BJ (cell line): ENCODE measurements at regions not wholly inside any gene's neighbourhood (a gene's known extent, or its start where the extent isn't known, plus 50 kb on each side); places are given as distances from the start of the nearest gene placed in this dataset.

ENCODE experiments used
- CTCF ChIA-PET: fragments of 350-600 bp; formaldehyde crosslinking; extraction: SDS; loops from one replicate; lab custom pipeline; 2021; ENCODE audit warnings: antibody characterized with exemption, inconsistent platforms; lab: Yijun Ruan, JAX
- POLR2A ChIA-PET: fragments of 300-600 bp; sonication (Branson Sonifier 250); formaldehyde crosslinking; extraction: SDS; loops from one replicate; lab custom pipeline; 2021; ENCODE audit warnings: antibody characterized with exemption; lab: Charles Lee
- DNase-seq: peaks from one replicate; pipeline ENCODE4 v3.0.0-alpha.2; 2011; ENCODE audit warnings: low read depth
- H3K27me3 ChIP-seq: 2 replicates; pipeline ENCODE4 v1.6.0; 2011; ENCODE audit warnings: low read length; ENCODE audit not compliant: control insufficient read depth, insufficient read depth
- H3K36me3 ChIP-seq: 2 replicates; pipeline ENCODE4 v1.5.1; 2011; ENCODE audit warnings: low read length; ENCODE audit not compliant: control insufficient read depth, insufficient read depth
- H3K4me3 ChIP-seq: 2 replicates; pipeline ENCODE4 v1.5.1; 2011; ENCODE audit warnings: low read depth, mild to moderate bottlenecking, control low read depth, low read length
- TF ChIP-seq, protein P1 (sequence below): IDR thresholded peaks from 2 replicates; pipeline ENCODE4 v1.5.1; 2011; ENCODE audit warnings: low read depth, mild to moderate bottlenecking, control low read depth, inconsistent platforms, low read length, moderate library complexity; ENCODE audit not compliant: insufficient read depth

DNA sequence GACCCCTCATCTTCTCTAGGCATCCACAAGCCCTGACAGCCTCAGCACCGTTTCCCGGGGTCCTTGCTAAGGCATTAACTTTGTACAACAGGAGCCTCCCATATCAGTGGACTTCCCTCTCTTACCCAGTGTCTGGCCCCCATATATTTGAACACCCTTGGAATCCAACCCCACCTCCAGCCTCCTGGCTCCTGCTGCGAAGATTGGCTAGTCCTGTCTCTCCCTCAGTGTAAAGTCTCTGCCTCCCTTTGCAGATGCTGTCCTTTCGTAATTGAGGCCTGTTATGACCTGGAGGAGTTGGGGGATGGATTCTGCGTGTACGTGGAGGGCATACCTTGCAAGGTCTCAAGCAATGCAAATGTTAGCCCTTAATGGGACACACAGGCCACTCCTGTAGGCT lies 413.7 kb downstream of the IRS2 start:
- no peak overlapping the region for H3K4me3 ChIP-seq
- no peaks in the 10 kb centered on the region for H3K27me3 ChIP-seq
- POLR2A ChIA-PET: no interaction called here
- CTCF ChIA-PET: no interaction called here
- no peaks in the 10 kb centered on the region for H3K36me3 ChIP-seq
- DNase-seq: no peak
- TF ChIP-seq, protein P1, sequence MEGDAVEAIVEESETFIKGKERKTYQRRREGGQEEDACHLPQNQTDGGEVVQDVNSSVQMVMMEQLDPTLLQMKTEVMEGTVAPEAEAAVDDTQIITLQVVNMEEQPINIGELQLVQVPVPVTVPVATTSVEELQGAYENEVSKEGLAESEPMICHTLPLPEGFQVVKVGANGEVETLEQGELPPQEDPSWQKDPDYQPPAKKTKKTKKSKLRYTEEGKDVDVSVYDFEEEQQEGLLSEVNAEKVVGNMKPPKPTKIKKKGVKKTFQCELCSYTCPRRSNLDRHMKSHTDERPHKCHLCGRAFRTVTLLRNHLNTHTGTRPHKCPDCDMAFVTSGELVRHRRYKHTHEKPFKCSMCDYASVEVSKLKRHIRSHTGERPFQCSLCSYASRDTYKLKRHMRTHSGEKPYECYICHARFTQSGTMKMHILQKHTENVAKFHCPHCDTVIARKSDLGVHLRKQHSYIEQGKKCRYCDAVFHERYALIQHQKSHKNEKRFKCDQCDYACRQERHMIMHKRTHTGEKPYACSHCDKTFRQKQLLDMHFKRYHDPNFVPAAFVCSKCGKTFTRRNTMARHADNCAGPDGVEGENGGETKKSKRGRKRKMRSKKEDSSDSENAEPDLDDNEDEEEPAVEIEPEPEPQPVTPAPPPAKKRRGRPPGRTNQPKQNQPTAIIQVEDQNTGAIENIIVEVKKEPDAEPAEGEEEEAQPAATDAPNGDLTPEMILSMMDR: no peak

DNA sequence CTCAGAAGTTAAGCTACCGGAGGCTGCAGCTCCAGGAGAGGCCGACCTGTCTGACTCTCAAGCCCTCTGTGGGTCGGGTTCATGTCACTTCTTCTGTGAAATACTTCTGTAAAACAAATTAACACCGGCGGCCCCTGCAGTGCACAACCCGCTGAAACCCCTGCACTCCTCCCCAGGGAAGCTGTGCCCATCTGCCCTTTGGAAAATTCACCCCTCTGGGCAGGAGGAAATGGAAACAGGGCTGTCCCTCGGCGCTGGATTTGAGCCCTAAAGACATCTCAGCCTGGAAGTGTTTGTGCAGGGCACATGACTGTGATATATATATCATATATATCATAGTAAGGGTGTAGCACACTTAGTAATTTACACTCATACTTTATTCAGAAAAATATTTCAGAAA lies 415.3 kb downstream of the IRS2 start:
- no peaks in the 10 kb centered on the region for H3K36me3 ChIP-seq
- no peak for DNase-seq
- no peaks in the 10 kb centered on the region for H3K27me3 ChIP-seq
- CTCF ChIA-PET: interaction anchor here (0.6 to 0.8 kb wide), 2 partner anchors 8 to 40 kb away, joined by 3 read pairs; no protein-coding TSS in a partner anchor
- no peak overlapping the region for H3K4me3 ChIP-seq
- TF ChIP-seq, protein P1: no peak
- POLR2A ChIA-PET: no interaction called here

DNA sequence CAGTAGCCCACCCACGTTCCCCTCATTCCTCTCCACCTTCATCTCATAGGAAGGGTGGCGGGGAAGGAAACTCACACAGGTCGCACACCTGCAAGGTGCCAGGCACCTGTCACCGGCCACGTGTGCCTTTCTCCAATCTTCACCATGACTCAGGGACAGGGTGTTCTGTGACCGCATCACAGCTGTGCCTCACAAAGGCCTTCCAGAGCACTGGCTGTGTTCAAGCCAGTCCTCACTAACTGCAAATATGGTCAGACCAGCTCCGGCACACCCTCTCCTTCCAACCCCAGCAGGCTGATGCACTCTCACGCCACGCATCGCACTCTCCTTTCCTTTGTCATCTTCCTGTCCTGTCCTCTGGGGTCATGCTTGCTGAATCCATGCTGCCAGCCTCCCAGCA lies 415.9 kb downstream of the IRS2 start:
- TF ChIP-seq, protein P1: no peak
- POLR2A ChIA-PET: no interaction called here
- H3K27me3 ChIP-seq: no peaks in the 10 kb centered on the region
- DNase-seq: no peak
- CTCF ChIA-PET: interaction anchor here (0.8 kb wide), 1 partner anchor 9 kb away, joined by 3 read pairs; no protein-coding TSS in a partner anchor
- H3K4me3 ChIP-seq: no peak overlapping the region
- no peaks in the 10 kb centered on the region for H3K36me3 ChIP-seq

DNA sequence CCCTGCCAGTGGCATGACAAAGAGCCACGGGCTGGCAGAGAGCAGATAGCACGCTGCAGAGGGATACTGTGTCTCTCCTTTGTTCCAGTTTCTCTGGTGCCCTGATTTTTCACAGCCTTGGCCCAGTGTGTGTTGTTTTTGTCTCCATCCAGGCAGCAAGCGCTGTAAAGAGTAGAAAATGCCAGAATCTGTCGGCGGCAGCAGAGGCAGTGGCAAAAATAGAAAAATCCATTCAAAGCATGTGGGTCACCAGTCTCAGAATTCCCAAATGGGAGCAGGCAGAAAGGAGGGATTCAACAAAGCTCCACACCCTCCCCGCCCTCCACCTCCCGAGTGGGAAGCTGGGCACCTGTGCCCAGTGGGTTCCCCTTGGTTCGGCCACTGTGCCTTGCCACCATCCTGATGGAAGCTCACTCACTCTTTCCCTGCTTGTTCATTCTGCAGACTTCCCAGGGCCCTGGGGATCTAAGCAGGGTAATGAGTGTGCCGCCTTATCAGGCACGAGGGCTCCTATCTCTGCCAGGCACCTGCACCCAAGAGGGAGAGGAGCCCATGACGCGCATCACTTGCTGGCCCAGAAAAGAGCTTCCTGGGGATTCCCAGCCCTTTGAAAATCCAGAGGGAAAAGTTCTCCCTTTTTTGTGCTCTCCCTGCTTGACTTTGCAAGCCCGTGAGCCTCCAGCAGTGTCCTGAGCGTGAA lies 416.9 kb downstream of the IRS2 start:
- ChIA-PET POLR2A (no interaction called here), CTCF (no interaction called here)
- TF ChIP-seq, protein P1: no peak

DNA sequence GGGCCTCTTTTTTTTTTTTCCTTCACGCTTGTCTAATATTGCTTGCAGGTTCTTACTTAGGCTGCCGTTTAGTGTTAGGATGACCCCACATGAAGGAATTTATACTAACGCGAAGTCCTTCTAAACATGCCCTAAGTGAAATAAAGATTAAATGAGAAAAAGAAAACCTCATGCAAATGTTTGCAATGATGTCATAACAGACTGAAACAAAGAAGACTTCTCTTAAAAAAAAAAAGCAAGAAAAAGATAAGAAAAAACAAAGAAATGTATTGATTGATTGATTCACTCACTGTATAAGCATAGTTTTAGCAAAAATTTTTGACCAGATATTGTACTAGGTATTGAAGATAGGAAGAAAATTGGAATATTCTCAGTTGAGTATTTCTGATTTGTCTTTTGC lies 418.2 kb downstream of the IRS2 start:
- ChIA-PET POLR2A (no interaction called here), CTCF (no interaction called here)
- Histone ChIP-seq H3K4me3 (no peak overlapping the region), H3K27me3 (no peaks in the 10 kb centered on the region), H3K36me3 (no peaks in the 10 kb centered on the region)
- no peak for DNase-seq
- TF ChIP-seq, protein P1: no peak

More for the DNA sequence above, 416.9 kb downstream of the IRS2 start:
- H3K36me3 ChIP-seq: no peaks in the 10 kb centered on the region
- H3K4me3 ChIP-seq: no peak overlapping the region
- DNase-seq: no peak
- no peaks in the 10 kb centered on the region for H3K27me3 ChIP-seq
